Stimulated activated CD4-positive, alpha-beta T cell treated with anti-CD3 and anti-CD28 coated beads, Interleukin-12 subunit alpha, Interleukin-12 subunit beta, amount 100 ng/mL, for 48 hours (primary cell): ENCODE measurements at regions not wholly inside any gene's neighbourhood (a gene's known extent, or its start where the extent isn't known, plus 50 kb on each side); places are given as distances from the start of the nearest gene placed in this dataset.

Experiments used
- DNase-seq, 3 donors: peaks; one replicate each; pipeline ENCODE4 v3.0.0-alpha.2; 2020; ENCODE audit warnings: low read depth in 2 of 3, low spot score in 1 of 3

GRCh38 chr6:170136541-170137175, 154.2 kb downstream of the DLL1 start:
- DNase-seq, result no peak

DNA sequence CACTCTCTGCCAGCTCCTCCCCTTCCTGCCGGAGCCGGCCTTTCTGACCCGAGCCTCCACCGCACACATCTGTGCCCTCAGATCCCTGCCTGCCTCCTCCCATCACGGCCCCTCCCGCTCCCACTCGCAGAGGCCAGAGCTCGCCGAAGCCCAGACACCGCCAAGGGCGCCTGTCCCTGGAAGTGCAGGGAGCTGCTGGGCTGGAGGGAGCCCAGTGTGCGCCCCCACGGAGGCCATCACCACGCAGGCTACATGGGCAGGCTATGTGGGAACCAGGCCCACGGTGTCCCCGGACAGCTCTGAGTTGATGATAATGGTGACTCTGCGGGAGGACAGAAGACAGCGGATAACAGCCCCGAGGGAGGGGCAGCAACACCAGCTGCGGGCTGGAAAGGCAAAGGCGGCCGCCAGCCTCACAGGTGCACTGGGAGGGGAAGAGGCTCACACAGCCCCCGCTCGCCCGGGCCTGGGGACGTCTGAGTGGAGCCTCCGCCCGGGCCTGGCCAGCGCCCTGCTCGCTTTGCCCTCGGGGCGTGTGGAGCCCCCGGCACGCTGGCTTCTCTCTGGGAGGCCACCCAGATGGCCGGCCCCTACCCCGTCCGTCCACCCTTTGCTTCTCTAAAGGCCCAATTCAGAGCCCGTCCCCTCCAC, 154.9 kb downstream of the DLL1 start:
- DNase-seq, result no peak

DNA sequence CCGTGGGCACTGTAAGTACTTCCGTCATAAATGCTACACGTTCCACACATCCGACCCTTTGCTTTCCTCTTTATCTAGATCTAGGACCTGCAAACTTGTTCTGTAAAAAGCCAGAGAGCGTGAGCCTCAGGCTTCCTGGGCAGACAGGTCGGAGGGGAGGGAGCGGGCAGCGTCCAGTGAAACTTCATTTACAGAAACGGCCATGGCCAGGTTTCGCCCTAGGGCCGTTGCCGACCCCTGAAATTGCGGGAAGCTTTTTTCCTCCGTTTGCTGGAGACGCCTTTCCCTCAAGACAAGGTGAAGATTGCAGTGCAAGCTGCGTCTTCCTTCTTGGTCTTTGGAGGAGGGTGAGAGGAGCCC, 155.4 kb downstream of the DLL1 start:
- no peak for DNase-seq

- DNase-seq, result no peak
Observed at GRCh38 chr6:170134471-170135440, 156.1 kb downstream of the DLL1 start.

- DNase-seq, result no peak
Observed at GRCh38 chr6:170134031-170134470, 156.8 kb downstream of the DLL1 start.

GRCh38 chr6:170132561-170132991, 158.3 kb downstream of the DLL1 start:
- DNase-seq, result no peak

DNA sequence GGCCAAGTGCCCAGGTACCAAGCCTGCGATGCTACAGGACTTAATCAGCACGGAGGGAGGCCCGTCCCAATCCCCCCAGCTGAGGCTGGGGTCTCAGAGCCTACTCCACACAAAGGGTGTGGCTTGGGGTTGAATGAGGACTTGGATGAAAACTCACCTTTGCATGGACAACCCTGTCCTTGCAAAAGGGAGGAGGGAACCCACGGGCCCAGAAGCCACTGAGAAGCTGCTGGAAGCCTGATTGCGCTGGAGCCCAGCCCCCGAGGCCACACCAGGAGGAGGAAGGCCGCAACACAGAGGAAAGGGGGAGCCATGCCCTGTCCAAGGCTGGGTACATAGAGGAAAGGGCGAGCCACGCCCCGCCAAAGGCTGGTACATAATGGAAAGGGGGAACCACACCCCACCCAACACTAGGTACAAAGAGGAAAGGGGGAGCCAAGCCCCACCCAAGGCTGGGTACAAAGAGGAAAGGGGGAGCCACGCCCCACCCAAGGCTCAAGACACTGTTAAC, 158.8 kb downstream of the DLL1 start:
- no peak for DNase-seq

DNA sequence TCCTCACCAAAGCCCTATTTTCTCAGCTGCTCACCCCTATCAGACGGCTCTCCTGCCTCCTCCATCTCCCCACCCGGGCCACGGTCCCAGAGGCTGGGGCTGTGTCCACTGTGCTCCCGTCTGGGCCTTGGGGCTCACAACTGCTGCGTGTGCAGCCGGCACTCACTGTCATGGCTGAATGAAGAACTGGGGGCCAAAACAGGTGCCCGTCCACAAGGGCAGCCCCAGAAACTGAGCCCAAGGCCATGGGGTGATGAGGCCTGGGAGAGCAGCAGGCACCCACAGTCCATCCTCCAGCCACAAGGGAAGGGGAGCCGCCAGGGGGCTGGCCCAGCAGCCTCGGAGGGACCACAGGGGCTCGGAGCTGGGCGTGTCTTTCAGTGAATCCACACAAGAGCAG, 159.5 kb downstream of the DLL1 start:
- no peak for DNase-seq

GRCh38 chr6:170130771-170131241, 160.1 kb downstream of the DLL1 start:
- DNase-seq, result no peak

DNA sequence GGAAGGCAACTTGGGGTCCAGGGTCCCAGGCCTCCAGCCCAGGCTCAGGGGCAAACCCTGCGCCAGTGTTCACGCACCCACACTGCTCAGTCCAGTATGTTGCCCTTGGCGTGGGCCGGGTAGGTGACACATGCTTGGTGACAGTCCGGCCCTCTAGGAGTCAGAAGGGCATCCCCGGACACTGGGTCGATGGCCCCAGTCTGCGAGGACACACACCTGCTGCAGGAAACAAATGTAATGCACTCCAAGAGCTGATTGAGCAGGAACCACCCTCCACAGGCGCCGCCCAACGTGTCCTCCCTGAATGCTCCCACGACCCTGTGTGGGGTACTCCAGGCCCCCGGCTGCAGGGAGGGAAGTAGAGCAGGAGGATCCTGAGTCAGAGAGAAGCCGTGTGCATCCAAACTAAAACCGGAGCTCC, 160.7 kb downstream of the DLL1 start:
- no peak for DNase-seq

DNA sequence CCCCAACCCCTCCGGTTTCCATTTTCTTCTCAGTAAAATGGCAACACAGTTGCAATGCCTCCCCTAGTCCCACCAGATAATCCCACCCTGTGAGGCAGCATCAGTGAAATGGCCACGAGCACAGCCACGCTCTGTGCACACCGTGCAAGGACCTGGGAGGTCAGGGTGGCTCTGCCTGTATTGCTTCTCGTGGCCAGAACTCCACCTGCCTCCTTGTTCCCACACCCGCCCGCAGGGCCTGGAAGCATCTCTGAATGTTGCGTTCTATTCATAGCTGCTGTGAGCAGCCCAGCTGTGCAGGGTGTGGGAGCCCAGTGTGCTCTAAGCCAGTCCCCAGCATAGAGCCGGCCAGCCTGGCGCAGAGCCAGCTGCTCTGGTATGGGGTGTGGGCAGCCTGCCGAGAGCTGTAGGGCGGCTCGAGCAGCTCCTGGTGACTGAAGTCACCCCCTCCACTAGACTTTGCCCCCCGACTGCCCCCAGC, 161.1 kb downstream of the DLL1 start:
- no peak for DNase-seq

DNA sequence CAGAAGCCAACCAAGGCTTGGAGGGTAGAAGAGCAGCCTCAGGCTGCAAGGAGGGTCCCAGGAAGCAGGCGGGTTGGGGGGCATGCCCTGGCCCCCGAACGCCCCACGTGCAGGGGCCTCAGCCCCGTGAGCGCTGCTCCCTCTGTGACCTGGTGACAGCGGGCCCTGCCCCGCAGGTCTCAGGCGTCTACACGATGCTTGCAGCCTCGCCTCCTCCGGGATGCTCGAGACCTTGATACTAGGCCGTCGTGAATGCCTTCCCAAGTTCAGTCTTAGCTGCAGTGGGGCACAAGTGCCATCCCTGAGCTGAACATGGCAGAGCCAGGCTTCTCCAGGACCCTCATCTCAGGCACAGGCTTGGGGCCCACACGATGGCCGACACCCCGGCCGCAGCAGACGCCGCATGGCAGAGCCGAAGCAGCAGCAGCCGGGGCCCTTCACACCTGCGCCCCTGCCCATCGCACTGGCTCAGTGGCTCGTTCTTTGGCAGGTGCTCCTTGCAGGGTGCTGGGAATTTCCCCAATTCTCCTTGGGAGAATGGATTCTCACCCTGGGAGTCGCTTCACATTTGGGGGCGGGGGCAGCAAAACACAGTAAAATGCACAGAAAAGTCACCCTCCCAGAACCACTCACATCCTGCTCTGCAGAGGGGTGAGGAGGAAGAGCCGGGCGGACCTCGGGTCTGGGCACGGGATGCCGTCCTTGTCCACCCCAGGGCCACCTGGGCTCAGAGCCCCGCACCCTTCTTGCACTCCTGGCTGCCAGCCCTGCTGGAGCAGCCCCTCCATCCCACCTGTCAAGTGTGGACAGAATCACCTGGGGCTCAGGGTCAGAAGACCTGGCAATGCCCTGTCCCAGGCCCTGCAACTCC, 161.8 kb downstream of the DLL1 start:
- DNase-seq, result no peak

DNA sequence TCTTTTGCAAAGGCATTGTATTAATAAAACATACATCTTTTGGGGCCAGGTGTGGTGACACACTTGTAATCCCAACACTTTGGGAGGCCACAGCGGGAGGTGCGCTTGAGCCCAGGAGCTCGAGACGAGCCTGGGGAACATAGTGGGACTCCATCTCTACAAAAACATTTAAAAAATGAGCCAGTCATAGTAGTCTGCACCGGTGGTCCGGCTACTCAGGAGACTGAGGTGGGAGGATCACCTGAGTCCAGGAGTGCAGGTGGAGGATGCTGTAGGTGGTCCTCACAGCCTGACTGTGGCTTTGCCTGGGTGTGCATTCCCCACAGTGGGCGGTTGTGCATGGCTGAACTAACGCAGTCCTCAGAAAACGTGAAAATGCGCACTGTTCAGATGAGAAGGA, 162.5 kb downstream of the DLL1 start:
- no peak for DNase-seq

- DNase-seq, result no peak
Observed at GRCh38 chr6:170127151-170127550, 163.7 kb downstream of the DLL1 start.

- DNase-seq, result no peak
Observed at GRCh38 chr6:170125456-170126300, 165.2 kb downstream of the DLL1 start.

DNA sequence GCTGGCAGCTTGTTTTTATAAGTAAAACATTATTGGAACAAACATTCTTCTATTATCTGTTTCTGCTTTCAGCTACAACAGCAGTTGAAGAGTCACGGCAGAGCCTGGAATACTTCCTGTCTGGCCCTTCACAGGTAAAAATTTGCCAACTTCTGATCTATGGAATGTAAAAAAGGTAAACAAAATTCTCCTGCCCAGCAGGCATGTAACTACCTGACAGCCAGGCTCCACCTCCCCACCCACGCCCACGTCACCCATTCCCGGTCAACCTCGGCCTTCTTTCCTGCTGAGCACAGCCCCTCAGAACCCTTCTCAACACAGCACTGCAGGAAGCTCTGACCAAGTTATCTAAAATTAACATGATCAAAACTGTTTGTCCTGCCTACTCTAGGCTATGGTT, 166.0 kb downstream of the DLL1 start:
- DNase-seq, result no peak

GRCh38 chr6:170124150-170124549, 166.7 kb downstream of the DLL1 start:
- DNase-seq, result no peak

DNA sequence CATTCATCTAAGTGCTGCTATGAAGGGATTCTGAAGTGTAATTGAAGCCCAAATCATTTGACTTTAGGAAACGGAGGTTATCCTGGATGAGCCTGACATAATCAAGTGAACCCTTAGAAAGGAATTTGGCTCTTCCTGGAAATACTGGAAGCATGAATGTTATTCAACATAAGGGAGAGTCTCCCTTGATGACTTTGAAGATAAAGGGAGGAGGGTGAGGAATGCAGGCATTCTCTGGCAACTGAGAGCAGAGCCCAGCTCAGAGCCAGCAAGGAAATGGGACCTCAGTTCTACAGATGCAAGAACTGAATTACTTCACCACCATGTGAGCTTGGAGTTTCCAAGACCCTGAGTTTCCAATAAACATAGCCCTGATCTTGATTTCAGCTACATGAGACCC, 168.2 kb downstream of the DLL1 start:
- DNase-seq, result no peak

GRCh38 chr6:170117111-170117972, 173.5 kb downstream of the DLL1 start:
- no peak for DNase-seq
